ENCODE measurements at regions not wholly inside any gene's neighbourhood (a gene's known extent, or its start where the extent isn't known, plus 50 kb on each side); places are given as distances from the start of the nearest gene placed in this dataset.

DNA sequence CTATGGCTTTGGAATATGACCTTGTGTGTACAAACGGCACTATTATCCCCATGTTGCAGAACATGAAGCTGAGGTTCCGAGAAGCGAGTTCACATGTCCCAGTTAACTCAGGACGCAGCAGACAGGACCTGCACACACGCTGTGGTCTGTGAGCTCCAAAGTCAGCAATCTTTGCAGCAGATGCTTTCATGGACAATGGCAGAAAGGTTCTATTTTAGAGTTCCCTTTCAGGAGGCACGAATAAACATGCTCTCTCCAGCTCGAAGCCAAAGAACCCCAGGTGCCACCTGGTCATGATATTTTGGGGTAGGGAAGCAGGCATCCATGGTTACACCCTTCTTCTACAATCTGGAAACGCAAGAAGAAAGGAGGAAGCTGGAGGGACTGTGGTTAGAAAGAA is 412.0 kb downstream of the TMEM114 start:
- ChIA-PET RAD21 (ENCODE audit: low non-redundant PET in 1 of 2, low total read pairs in 2 of 2, uncharacterized antibody in 2 of 2, unreplicated experiment in 2 of 2) (no interaction called here), CTCF (no interaction called here), POLR2A (no interaction called here)
- Histone ChIP-seq H3K4me3 (replicated peaks in 1 of 2; ENCODE audit: low read depth in 1 of 2, low read length in 2 of 2) (no peak overlapping the region), H3K27me3 (ENCODE audit: insufficient read depth, low read length) (no peaks in the 10 kb centered on the region), H3K79me2 (ENCODE audit: insufficient read depth, low read length) (no peaks in the 10 kb centered on the region), H3K36me3 (ENCODE audit: control insufficient read depth in 1 of 2, insufficient read depth in 2 of 2, low read length in 2 of 2) (no peaks in the 10 kb centered on the region), H3K4me1 (ENCODE audit: control insufficient read depth in 1 of 2, insufficient read depth in 2 of 2, low read length in 2 of 2) (no peaks in the 10 kb centered on the region), H3K9me3 (ENCODE audit: control insufficient read depth in 1 of 2, insufficient read depth in 1 of 2, low read depth in 1 of 2, low read length in 2 of 2) (no peaks in the 10 kb centered on the region; a peak in 1 of 4 replicates), H3K27ac (ENCODE audit: low read depth, low read length) (no peak overlapping the region), H4K20me1 (ENCODE audit: insufficient read depth) (no peaks in the 10 kb centered on the region), H3K4me2 (ENCODE audit: low read length) (no peak overlapping the region), H3K9ac (ENCODE audit: low read length) (no peak overlapping the region), H3K9me2 (ENCODE audit: insufficient read depth) (no peaks in the 10 kb centered on the region), H2AFZ (ENCODE audit: low read depth, low read length, poor library complexity, severe bottlenecking) (no peak overlapping the region)
- ATAC-seq = no peak
- no TSS peak for BruUV-seq (replicated peaks)
- TF ChIP-seq ZFX (IDR thresholded peaks at IDR 0.05) (no peak), SIN3A (IDR thresholded peaks at IDR 0.05; ENCODE audit: low read depth) (no peak), POLR2A (IDR thresholded peaks at IDR 0.05; ENCODE audit: borderline replicate concordance, extremely low read depth, insufficient read depth, insufficient read length) (no peak), RAD21 (IDR thresholded peaks at IDR 0.05; ENCODE audit: low read depth) (no peak), SP1 (IDR thresholded peaks at IDR 0.05; ENCODE audit: low read depth) (no peak), EZH2phosphoT487 (IDR thresholded peaks at IDR 0.05; ENCODE audit: borderline replicate concordance) (no peak)
- TF ChIP-seq, protein P1, sequence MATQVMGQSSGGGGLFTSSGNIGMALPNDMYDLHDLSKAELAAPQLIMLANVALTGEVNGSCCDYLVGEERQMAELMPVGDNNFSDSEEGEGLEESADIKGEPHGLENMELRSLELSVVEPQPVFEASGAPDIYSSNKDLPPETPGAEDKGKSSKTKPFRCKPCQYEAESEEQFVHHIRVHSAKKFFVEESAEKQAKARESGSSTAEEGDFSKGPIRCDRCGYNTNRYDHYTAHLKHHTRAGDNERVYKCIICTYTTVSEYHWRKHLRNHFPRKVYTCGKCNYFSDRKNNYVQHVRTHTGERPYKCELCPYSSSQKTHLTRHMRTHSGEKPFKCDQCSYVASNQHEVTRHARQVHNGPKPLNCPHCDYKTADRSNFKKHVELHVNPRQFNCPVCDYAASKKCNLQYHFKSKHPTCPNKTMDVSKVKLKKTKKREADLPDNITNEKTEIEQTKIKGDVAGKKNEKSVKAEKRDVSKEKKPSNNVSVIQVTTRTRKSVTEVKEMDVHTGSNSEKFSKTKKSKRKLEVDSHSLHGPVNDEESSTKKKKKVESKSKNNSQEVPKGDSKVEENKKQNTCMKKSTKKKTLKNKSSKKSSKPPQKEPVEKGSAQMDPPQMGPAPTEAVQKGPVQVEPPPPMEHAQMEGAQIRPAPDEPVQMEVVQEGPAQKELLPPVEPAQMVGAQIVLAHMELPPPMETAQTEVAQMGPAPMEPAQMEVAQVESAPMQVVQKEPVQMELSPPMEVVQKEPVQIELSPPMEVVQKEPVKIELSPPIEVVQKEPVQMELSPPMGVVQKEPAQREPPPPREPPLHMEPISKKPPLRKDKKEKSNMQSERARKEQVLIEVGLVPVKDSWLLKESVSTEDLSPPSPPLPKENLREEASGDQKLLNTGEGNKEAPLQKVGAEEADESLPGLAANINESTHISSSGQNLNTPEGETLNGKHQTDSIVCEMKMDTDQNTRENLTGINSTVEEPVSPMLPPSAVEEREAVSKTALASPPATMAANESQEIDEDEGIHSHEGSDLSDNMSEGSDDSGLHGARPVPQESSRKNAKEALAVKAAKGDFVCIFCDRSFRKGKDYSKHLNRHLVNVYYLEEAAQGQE (IDR thresholded peaks at IDR 0.05; ENCODE audit: low read depth) = no peak
- DNase-seq (ENCODE audit: low read depth, low spot score) = no peak
- intact Hi-C loops (cut with micrococcal nuclease) = no loop called here

DNA sequence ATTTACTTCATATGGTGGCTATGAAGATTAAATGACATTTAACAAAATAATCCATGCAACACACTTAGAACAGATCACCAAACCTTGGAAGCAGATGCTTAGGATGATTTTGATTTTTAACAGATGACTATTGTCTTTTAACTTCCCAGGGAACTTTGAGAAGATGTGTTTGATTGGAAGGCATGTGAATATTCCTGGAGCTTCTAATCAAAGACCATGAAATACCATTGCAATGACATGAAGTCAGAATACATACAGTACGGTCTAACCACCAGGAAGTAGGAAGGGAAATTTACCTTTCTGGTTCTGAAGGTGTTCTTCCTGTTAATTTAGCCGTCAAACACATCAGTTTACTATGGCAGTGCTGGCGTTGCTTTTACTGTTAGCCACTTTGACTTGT is 414.9 kb downstream of the TMEM114 start:
- no peak overlapping the region for H2AFZ ChIP-seq (ENCODE audit: low read depth, low read length, poor library complexity, severe bottlenecking)
- H4K20me1 ChIP-seq (ENCODE audit: insufficient read depth) = no peaks in the 10 kb centered on the region
- BruUV-seq (replicated peaks) = no TSS peak
- no peak for TF ChIP-seq TCF7L2 (IDR thresholded peaks at IDR 0.05; ENCODE audit: borderline replicate concordance, extremely low read depth, insufficient read depth, insufficient read length)
- TF ChIP-seq, protein P1 (IDR thresholded peaks at IDR 0.05; ENCODE audit: low read depth) = no peak
- TF ChIP-seq ELF1 (IDR thresholded peaks at IDR 0.05; ENCODE audit: borderline replicate concordance, low read depth) = no peak
- no peak for TF ChIP-seq SIN3A (IDR thresholded peaks at IDR 0.05; ENCODE audit: low read depth)
- no peak for TF ChIP-seq CBX3 (IDR thresholded peaks at IDR 0.05; ENCODE audit: low read depth)
- no peaks in the 10 kb centered on the region for H3K36me3 ChIP-seq (ENCODE audit: control insufficient read depth in 1 of 2, insufficient read depth in 2 of 2, low read length in 2 of 2)
- RAD21 ChIA-PET (ENCODE audit: low non-redundant PET in 1 of 2, low total read pairs in 2 of 2, uncharacterized antibody in 2 of 2, unreplicated experiment in 2 of 2) = no interaction called here
- no peak for DNase-seq (ENCODE audit: low read depth, low spot score)
- no peaks in the 10 kb centered on the region for H3K4me1 ChIP-seq (ENCODE audit: control insufficient read depth in 1 of 2, insufficient read depth in 2 of 2, low read length in 2 of 2)
- H3K9me3 ChIP-seq (ENCODE audit: control insufficient read depth in 1 of 2, insufficient read depth in 1 of 2, low read depth in 1 of 2, low read length in 2 of 2) = no peaks in the 10 kb centered on the region; a peak in 1 of 4 replicates
- H3K79me2 ChIP-seq (ENCODE audit: insufficient read depth, low read length) = no peaks in the 10 kb centered on the region
- no peaks in the 10 kb centered on the region for H3K9me2 ChIP-seq (ENCODE audit: insufficient read depth)
- no peaks in the 10 kb centered on the region for H3K27me3 ChIP-seq (ENCODE audit: insufficient read depth, low read length)
- H3K9ac ChIP-seq (ENCODE audit: low read length) = no peak overlapping the region
- no peak overlapping the region for H3K27ac ChIP-seq (ENCODE audit: low read depth, low read length)
- CTCF ChIA-PET = no interaction called here
- no peak overlapping the region for H3K4me3 ChIP-seq (replicated peaks in 1 of 2; ENCODE audit: low read depth in 1 of 2, low read length in 2 of 2)
- POLR2A ChIA-PET = no interaction called here
- no peak overlapping the region for H3K4me2 ChIP-seq (ENCODE audit: low read length)
- intact Hi-C loops (cut with micrococcal nuclease) = no loop called here
- no peak for ATAC-seq

Measured in HCT116 (cell line).